ENCODE measurements at regions not wholly inside any gene's neighbourhood (a gene's known extent, or its start where the extent isn't known, plus 50 kb on each side); places are given as distances from the start of the nearest gene placed in this dataset.

- Histone ChIP-seq H3K36me3 (ENCODE audit: low read depth, missing control alignments) (no peaks in the 10 kb centered on the region), H3K4me1 (peaks cover 7% of the 10 kb centered on the region), H3K9me3 (no peaks in the 10 kb centered on the region), H3K4me3 (no peak overlapping the region), H3K27me3 (no peaks in the 10 kb centered on the region), H3K27ac (no peak overlapping the region)
- intact Hi-C loops (cut with DNase I; ENCODE audit: low total_unique reads) = no loop called here
- 89 to 97% methylated on average over 7 of the region's 7 CpGs for WGBS, 2 donors
- DNase-seq = no peak
- TF ChIP-seq POLR2A (IDR thresholded peaks at IDR 0.05) (no peak), CTCF (IDR thresholded peaks at IDR 0.05) (no peak)
These were observed 104.0 kb upstream of the FGF3 start for GRCh38 chr11:69923196-69923595.

GRCh38 chr11:69923641-69924307, 104.6 kb upstream of the FGF3 start:
- H3K4me1 ChIP-seq = peaks cover 3% of the 10 kb centered on the region
- intact Hi-C loops (cut with DNase I; ENCODE audit: low total_unique reads) = no loop called here
- no peaks in the 10 kb centered on the region for H3K9me3 ChIP-seq
- WGBS, 2 donors = 94 to 98% methylated on average over 12 of the region's 13 CpGs
- H3K4me3 ChIP-seq = no peak overlapping the region
- H3K27ac ChIP-seq = no peak overlapping the region
- no peaks in the 10 kb centered on the region for H3K27me3 ChIP-seq
- no peak for DNase-seq
- no peak for TF ChIP-seq CTCF (IDR thresholded peaks at IDR 0.05)
- TF ChIP-seq POLR2A (IDR thresholded peaks at IDR 0.05) = no peak
- no peaks in the 10 kb centered on the region for H3K36me3 ChIP-seq (ENCODE audit: low read depth, missing control alignments)

GRCh38 chr11:69924308-69925161, 105.3 kb upstream of the FGF3 start:
- Histone ChIP-seq H3K4me1 (no peaks in the 10 kb centered on the region), H3K36me3 (ENCODE audit: low read depth, missing control alignments) (no peaks in the 10 kb centered on the region), H3K27ac (no peak overlapping the region), H3K9me3 (no peaks in the 10 kb centered on the region), H3K27me3 (no peaks in the 10 kb centered on the region), H3K4me3 (no peak overlapping the region)
- 88% methylated on average over 2 of the region's 2 CpGs for WGBS, 2 donors
- intact Hi-C loops (cut with DNase I; ENCODE audit: low total_unique reads) = no loop called here
- DNase-seq = no peak
- TF ChIP-seq CTCF (IDR thresholded peaks at IDR 0.05) (no peak), POLR2A (IDR thresholded peaks at IDR 0.05) (no peak)

- H3K27ac ChIP-seq = no peak overlapping the region
- no peak overlapping the region for H3K4me3 ChIP-seq
- 57 to 67% methylated on average over 18 to 22 of the region's 22 CpGs for WGBS, 2 donors
- no peaks in the 10 kb centered on the region for H3K27me3 ChIP-seq
- intact Hi-C loops (cut with DNase I; ENCODE audit: low total_unique reads) = no loop called here
- DNase-seq = no peak
- no peak for TF ChIP-seq CTCF (IDR thresholded peaks at IDR 0.05)
- TF ChIP-seq POLR2A (IDR thresholded peaks at IDR 0.05) = no peak
- no peaks in the 10 kb centered on the region for H3K9me3 ChIP-seq
- H3K36me3 ChIP-seq (ENCODE audit: low read depth, missing control alignments) = no peaks in the 10 kb centered on the region
- H3K4me1 ChIP-seq = no peaks in the 10 kb centered on the region
These were observed 106.4 kb upstream of the FGF3 start for GRCh38 chr11:69925366-69926196.

All from testis (tissue), 2 donors.